CD4-positive, alpha-beta memory T cell (primary cell): ENCODE measurements at regions not wholly inside any gene's neighbourhood (a gene's known extent, or its start where the extent isn't known, plus 50 kb on each side); places are given as distances from the start of the nearest gene placed in this dataset.
"Not testable (repeated sequence)": the region's sequence is repeated elsewhere in the genome, so short reads cannot be mapped to it uniquely, and the experiment has no call there.

ENCODE experiments used
- CTCF ChIA-PET: fragments of 350-600 bp; sonication (Branson Sonifier 250); formaldehyde crosslinking; loops from one replicate; lab custom pipeline; 2021; ENCODE audit warnings: inconsistent platforms; ENCODE audit not compliant: partially characterized antibody; lab: Charles Lee
- POLR2A ChIA-PET: fragments of 350-600 bp; sonication (Branson Sonifier 250); formaldehyde crosslinking; loops from one replicate; lab custom pipeline; 2021; ENCODE audit not compliant: partially characterized antibody; lab: Charles Lee
- DNase-seq, 5 donors: peaks; one replicate each; pipeline versions ENCODE4 v3.0.0 to v3.0.0-alpha.2; 2020 to 2022; ENCODE audit warnings: mixed read lengths in 1 of 5
- H3K27ac ChIP-seq: one replicate; pipeline ENCODE4 v1.7.0; 2013; ENCODE audit warnings: low read depth, low read length
- H3K27me3 ChIP-seq: 2 replicates; pipeline ENCODE4 v1.7.0; 2013; ENCODE audit warnings: mild to moderate bottlenecking, low read length, moderate library complexity; ENCODE audit not compliant: insufficient read depth
- H3K36me3 ChIP-seq: 2 replicates; pipeline ENCODE4 v1.7.0; 2013; ENCODE audit warnings: mild to moderate bottlenecking, low read length, moderate library complexity; ENCODE audit not compliant: insufficient read depth
- H3K4me1 ChIP-seq: 2 replicates; pipeline ENCODE4 v1.7.0; 2013; ENCODE audit warnings: mild to moderate bottlenecking, low read length, moderate library complexity; ENCODE audit not compliant: insufficient read depth
- H3K4me3 ChIP-seq, 2 donors: one replicate each; pipeline ENCODE4 v1.7.0; 2013; ENCODE audit warnings: low read length in 2 of 2, mild to moderate bottlenecking in 1 of 2
- H3K9me3 ChIP-seq, 2 donors: one replicate each; pipeline ENCODE4 v1.7.0; 2013; ENCODE audit warnings: low read length in 2 of 2, control low read depth in 1 of 2; ENCODE audit not compliant: control insufficient read depth in 1 of 2
- H3K27ac Mint-ChIP-seq, 7 donors: one replicate each; pipeline ENCODE4 v1.8.0; 2020 to 2021; ENCODE audit warnings: mixed read lengths in 7 of 7, mild to moderate bottlenecking in 6 of 7, inconsistent platforms in 3 of 7, moderate library complexity in 3 of 7
- H3K27me3 Mint-ChIP-seq, 2 donors: one replicate each; pipeline ENCODE4 v1.8.0; 2020 to 2021; ENCODE audit warnings: mixed read lengths in 2 of 2
- H3K36me3 Mint-ChIP-seq, 2 donors: one replicate each; pipeline ENCODE4 v1.8.0; 2020 to 2021; ENCODE audit warnings: mixed read lengths in 2 of 2, inconsistent platforms in 1 of 2, mild to moderate bottlenecking in 1 of 2
- H3K4me1 Mint-ChIP-seq, 4 donors: one replicate each; pipeline ENCODE4 v1.8.0; 2020 to 2021; ENCODE audit warnings: mixed read lengths in 4 of 4, mild to moderate bottlenecking in 1 of 4
- H3K4me3 Mint-ChIP-seq, 8 donors: one replicate each; pipeline ENCODE4 v1.8.0; 2020 to 2021; ENCODE audit warnings: mixed read lengths in 8 of 8, mild to moderate bottlenecking in 7 of 8, moderate library complexity in 6 of 8, inconsistent platforms in 3 of 8
- H3K9me3 Mint-ChIP-seq, 8 donors: one replicate each; pipeline ENCODE4 v1.8.0; 2020 to 2021; ENCODE audit warnings: mixed read lengths in 8 of 8, mild to moderate bottlenecking in 5 of 8, inconsistent platforms in 3 of 8, moderate library complexity in 1 of 8
- intact Hi-C: fragments of 100-400 bp; cut with micrococcal nuclease; formaldehyde crosslinking; loops from one replicate; pipeline ENCODE4 v1.15.1; 2023

DNA sequence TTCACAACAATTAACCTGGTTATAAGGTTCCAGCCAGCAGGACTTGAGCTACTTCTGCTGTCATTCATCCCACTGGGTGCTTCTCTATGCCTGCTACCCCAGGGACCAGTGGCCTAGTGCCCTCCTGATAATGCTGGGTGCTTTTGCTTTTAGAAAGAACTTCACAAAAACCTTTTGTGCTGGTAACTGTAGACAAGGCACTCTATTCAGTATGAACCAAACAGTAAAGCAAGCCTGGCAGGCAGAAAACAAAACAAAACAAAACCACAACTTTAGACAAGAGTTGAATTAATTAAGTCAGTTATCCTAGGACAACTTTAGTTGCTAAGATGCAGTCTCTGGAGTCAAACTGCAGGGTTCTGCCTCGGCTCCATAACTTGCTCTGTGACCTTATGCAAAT lies 61.9 kb upstream of the ADGRL2 start:
- H3K27me3 Mint-ChIP-seq = peaks cover 0 to 2% of the 10 kb centered on the region in 2 donors
- no peaks in the 10 kb centered on the region for H3K36me3 Mint-ChIP-seq
- H3K4me1 Mint-ChIP-seq = no peaks in the 10 kb centered on the region
- ChIA-PET CTCF (no interaction called here), POLR2A (no interaction called here)
- DNase-seq = no peak
- Histone ChIP-seq H3K27ac (no peak overlapping the region), H3K4me3 (no peak overlapping the region), H3K27me3 (no peaks in the 10 kb centered on the region), H3K9me3 (no peaks in the 10 kb centered on the region), H3K36me3 (no peaks in the 10 kb centered on the region), H3K4me1 (no peaks in the 10 kb centered on the region)
- intact Hi-C loops = no loop called here
- H3K27ac Mint-ChIP-seq = no peak overlapping the region
- peaks cover 0 to 4% (median under 1%) of the 10 kb centered on the region in 8 donors for H3K9me3 Mint-ChIP-seq
- no peak overlapping the region for H3K4me3 Mint-ChIP-seq

DNA sequence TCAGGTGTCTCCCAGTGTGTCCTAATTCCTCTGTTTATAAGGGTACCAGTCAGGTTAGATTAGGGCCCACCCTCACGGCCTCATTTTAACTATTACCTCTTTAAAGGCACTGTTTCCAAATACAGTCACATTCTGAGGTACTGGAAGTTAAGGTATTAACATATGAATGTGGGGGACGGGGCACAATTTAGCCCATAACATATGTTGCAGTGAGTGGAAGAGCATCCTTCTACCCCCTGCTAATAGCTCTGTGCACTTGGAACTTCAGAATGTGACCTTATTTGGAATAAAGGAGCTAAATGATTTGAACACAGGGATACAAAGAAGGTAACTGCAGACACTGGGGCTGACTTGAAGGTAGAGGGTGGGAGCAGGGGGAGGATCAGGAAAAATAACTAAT lies 67.3 kb upstream of the ADGRL2 start:
- H3K27ac Mint-ChIP-seq = no peak overlapping the region

GRCh38 chr1:81731989-81732388 lies 68.7 kb upstream of the ADGRL2 start:
- intact Hi-C loops = no loop called here
- POLR2A ChIA-PET = no interaction called here
- CTCF ChIA-PET = no interaction called here

More for the DNA sequence above, 67.3 kb upstream of the ADGRL2 start:
- CTCF ChIA-PET = no interaction called here
- Mint-ChIP-seq H3K4me1 (no peaks in the 10 kb centered on the region), H3K4me3 (no peak overlapping the region), H3K27me3 (no peaks in the 10 kb centered on the region), H3K9me3 (peaks cover 0 to 4% (median under 1%) of the 10 kb centered on the region in 8 donors), H3K36me3 (no peaks in the 10 kb centered on the region)
- H3K4me3 ChIP-seq = no peak overlapping the region
- POLR2A ChIA-PET = no interaction called here
- no peaks in the 10 kb centered on the region for H3K9me3 ChIP-seq
- no peaks in the 10 kb centered on the region for H3K36me3 ChIP-seq
- no peak for DNase-seq
- intact Hi-C loops = no loop called here
- no peaks in the 10 kb centered on the region for H3K4me1 ChIP-seq
- H3K27ac ChIP-seq = no peak overlapping the region
- H3K27me3 ChIP-seq = no peaks in the 10 kb centered on the region

GRCh38 chr1:81730881-81731280 lies 69.9 kb upstream of the ADGRL2 start:
- ChIA-PET CTCF (no interaction called here), POLR2A (no interaction called here)
- Histone ChIP-seq H3K27me3 (no peaks in the 10 kb centered on the region), H3K27ac (no peak overlapping the region), H3K36me3 (no peaks in the 10 kb centered on the region), H3K9me3 (no peaks in the 10 kb centered on the region), H3K4me3 (no peak overlapping the region), H3K4me1 (no peaks in the 10 kb centered on the region)
- Mint-ChIP-seq H3K36me3 (no peaks in the 10 kb centered on the region), H3K9me3 (peaks cover 0 to 2% (median 0%) of the 10 kb centered on the region in 8 donors), H3K27me3 (no peaks in the 10 kb centered on the region), H3K4me3 (no peak overlapping the region), H3K4me1 (no peaks in the 10 kb centered on the region), H3K27ac (no peak overlapping the region)
- intact Hi-C loops = no loop called here
- no peak for DNase-seq

More at GRCh38 chr1:81731989-81732388, 68.7 kb upstream of the ADGRL2 start:
- no peaks in the 10 kb centered on the region for H3K36me3 Mint-ChIP-seq
- no peak overlapping the region for H3K27ac ChIP-seq
- H3K4me3 ChIP-seq = no peak overlapping the region
- no peaks in the 10 kb centered on the region for H3K36me3 ChIP-seq
- DNase-seq = no peak
- no peaks in the 10 kb centered on the region for H3K9me3 ChIP-seq
- H3K4me1 ChIP-seq = no peaks in the 10 kb centered on the region
- no peaks in the 10 kb centered on the region for H3K27me3 ChIP-seq
- peaks cover 0 to 2% (median 0%) of the 10 kb centered on the region in 8 donors for H3K9me3 Mint-ChIP-seq
- H3K4me1 Mint-ChIP-seq = no peaks in the 10 kb centered on the region
- no peak overlapping the region for H3K27ac Mint-ChIP-seq
- H3K4me3 Mint-ChIP-seq = no peak overlapping the region
- no peaks in the 10 kb centered on the region for H3K27me3 Mint-ChIP-seq

GRCh38 chr1:81730299-81730698 lies 70.4 kb upstream of the ADGRL2 start:
- H3K9me3 ChIP-seq, DNase-seq, H3K27me3 ChIP-seq, H3K4me3 Mint-ChIP-seq, intact Hi-C loops, H3K4me1 ChIP-seq, H3K9me3 Mint-ChIP-seq, H3K36me3 Mint-ChIP-seq, POLR2A ChIA-PET, CTCF ChIA-PET, H3K4me3 ChIP-seq, H3K36me3 ChIP-seq, H3K27ac Mint-ChIP-seq, H3K27ac ChIP-seq, H3K27me3 Mint-ChIP-seq, H3K4me1 Mint-ChIP-seq: not testable (repeated sequence)

DNA sequence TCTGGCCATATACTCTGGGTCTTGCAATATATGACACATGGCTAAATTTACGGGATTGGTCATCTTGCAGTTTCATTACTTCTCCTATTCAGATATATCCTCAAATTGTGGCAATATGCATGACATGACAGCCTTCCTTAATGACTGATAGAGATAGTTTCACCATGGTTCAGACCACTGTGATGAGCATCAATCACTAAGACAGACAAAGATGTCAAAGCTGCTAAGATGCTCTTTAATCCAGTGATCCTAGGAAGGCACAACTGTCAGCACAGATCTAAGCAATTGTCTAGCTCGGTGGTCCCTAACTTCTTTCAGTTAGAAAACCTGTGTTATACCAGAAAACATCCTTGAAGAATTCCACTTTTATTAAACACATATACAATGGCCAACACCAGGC lies 70.9 kb upstream of the ADGRL2 start:
- no peak for DNase-seq
- no peak overlapping the region for H3K4me3 ChIP-seq
- H3K4me1 ChIP-seq = no peaks in the 10 kb centered on the region
- Mint-ChIP-seq H3K4me1 (no peaks in the 10 kb centered on the region), H3K27ac (no peak overlapping the region), H3K27me3 (no peaks in the 10 kb centered on the region), H3K9me3 (peaks cover 0 to 2% (median 0%) of the 10 kb centered on the region in 8 donors), H3K36me3 (no peaks in the 10 kb centered on the region), H3K4me3 (no peak overlapping the region)
- no peaks in the 10 kb centered on the region for H3K27me3 ChIP-seq
- H3K27ac ChIP-seq = no peak overlapping the region
- no peaks in the 10 kb centered on the region for H3K9me3 ChIP-seq
- POLR2A ChIA-PET = no interaction called here
- H3K36me3 ChIP-seq = no peaks in the 10 kb centered on the region
- intact Hi-C loops = no loop called here
- CTCF ChIA-PET = no interaction called here

DNA sequence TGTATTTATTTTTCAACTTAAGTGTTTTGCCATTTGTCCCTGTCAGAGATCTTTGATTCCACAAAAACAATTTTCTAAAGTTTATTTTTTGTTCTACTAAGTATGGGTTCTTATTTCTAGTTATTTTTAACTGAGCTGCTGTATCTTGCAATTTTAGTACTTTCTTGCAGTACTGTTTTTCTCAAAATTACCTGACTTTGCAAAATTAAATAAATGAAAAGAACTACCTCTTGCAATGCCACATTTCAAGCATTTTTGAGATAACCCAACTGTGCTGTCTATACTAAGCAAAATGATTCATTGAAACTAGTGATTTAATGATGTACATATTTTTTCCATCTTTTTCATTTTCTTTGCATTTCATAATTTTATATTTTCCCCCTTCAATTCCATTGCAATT lies 71.5 kb upstream of the ADGRL2 start:
- Histone ChIP-seq H3K9me3 (no peaks in the 10 kb centered on the region), H3K27me3 (no peaks in the 10 kb centered on the region), H3K36me3 (no peaks in the 10 kb centered on the region), H3K27ac (no peak overlapping the region), H3K4me3 (no peak overlapping the region), H3K4me1 (no peaks in the 10 kb centered on the region)
- Mint-ChIP-seq H3K27me3 (no peaks in the 10 kb centered on the region), H3K9me3 (peaks cover 0 to 2% (median 0%) of the 10 kb centered on the region in 8 donors), H3K4me1 (no peaks in the 10 kb centered on the region), H3K36me3 (no peaks in the 10 kb centered on the region), H3K27ac (no peak overlapping the region), H3K4me3 (no peak overlapping the region)
- DNase-seq = no peak
- POLR2A ChIA-PET = no interaction called here
- CTCF ChIA-PET = no interaction called here
- intact Hi-C loops = no loop called here

DNA sequence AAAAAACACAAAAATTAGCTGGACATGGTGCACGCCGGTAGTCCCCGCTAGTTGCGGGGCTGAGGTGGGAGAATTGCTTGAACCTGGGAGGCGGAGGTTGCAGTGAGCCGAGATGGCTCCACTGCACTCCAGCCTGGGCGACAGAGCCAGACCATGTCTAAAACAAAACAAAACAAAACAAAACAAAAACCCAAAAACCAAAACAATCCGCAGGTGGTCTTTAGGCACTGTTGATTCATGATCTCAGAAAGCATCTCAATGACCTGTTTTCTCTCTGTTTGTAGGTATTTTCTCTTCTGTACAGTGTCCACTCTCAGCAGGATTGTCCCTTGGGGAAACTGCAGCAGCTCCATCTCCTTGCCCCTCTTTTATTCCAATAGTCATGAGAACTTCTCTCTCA lies 74.9 kb upstream of the ADGRL2 start:
- Mint-ChIP-seq H3K9me3 (peaks cover 0 to 6% (median 0%) of the 10 kb centered on the region in 8 donors), H3K36me3 (no peaks in the 10 kb centered on the region), H3K27me3 (no peaks in the 10 kb centered on the region), H3K4me1 (no peaks in the 10 kb centered on the region), H3K4me3 (no peak overlapping the region), H3K27ac (no peak overlapping the region)
- Histone ChIP-seq H3K27me3 (no peaks in the 10 kb centered on the region), H3K27ac (no peak overlapping the region), H3K9me3 (no peaks in the 10 kb centered on the region), H3K36me3 (no peaks in the 10 kb centered on the region), H3K4me3 (no peak overlapping the region), H3K4me1 (no peaks in the 10 kb centered on the region)
- POLR2A ChIA-PET = no interaction called here
- no peak for DNase-seq
- intact Hi-C loops = no loop called here
- CTCF ChIA-PET = no interaction called here
